ENCODE measurements at regions not wholly inside any gene's neighbourhood (a gene's known extent, or its start where the extent isn't known, plus 50 kb on each side); places are given as distances from the start of the nearest gene placed in this dataset.

DNA sequence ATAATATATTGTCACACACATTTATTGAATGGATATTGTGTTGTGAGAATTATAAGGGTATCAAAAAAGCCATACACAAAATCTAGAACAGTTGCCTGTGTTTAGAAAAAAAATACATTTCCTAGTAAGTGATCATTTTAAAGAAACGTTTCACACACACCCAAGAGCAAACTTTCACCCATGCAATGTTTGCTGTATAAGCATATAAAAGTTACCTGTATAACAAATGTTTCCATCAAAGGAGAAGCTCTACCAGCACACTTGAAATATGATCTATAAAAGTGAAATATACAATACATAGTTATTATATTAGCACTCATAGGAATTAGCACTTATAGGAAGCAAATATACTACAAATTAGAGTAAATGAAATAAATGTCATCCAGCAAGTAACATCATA lies 1098.1 kb downstream of the NCAM2 start:
- TF ChIP-seq, protein P1, sequence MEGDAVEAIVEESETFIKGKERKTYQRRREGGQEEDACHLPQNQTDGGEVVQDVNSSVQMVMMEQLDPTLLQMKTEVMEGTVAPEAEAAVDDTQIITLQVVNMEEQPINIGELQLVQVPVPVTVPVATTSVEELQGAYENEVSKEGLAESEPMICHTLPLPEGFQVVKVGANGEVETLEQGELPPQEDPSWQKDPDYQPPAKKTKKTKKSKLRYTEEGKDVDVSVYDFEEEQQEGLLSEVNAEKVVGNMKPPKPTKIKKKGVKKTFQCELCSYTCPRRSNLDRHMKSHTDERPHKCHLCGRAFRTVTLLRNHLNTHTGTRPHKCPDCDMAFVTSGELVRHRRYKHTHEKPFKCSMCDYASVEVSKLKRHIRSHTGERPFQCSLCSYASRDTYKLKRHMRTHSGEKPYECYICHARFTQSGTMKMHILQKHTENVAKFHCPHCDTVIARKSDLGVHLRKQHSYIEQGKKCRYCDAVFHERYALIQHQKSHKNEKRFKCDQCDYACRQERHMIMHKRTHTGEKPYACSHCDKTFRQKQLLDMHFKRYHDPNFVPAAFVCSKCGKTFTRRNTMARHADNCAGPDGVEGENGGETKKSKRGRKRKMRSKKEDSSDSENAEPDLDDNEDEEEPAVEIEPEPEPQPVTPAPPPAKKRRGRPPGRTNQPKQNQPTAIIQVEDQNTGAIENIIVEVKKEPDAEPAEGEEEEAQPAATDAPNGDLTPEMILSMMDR (IDR thresholded peaks at IDR 0.05; ENCODE audit: unreplicated experiment): no peak
- Mint-ChIP-seq H3K9me3 (ENCODE audit: low read depth) (no peaks in the 10 kb centered on the region), H3K4me3 (ENCODE audit: low read depth) (no peak overlapping the region), H3K27ac (no peak overlapping the region), H3K27me3 (no peaks in the 10 kb centered on the region), H3K4me1 (ENCODE audit: low read depth) (no peaks in the 10 kb centered on the region), H3K36me3 (ENCODE audit: insufficient read depth) (no peaks in the 10 kb centered on the region)
- DNase-seq (ENCODE audit: low spot score, unreplicated experiment): no peak

DNA sequence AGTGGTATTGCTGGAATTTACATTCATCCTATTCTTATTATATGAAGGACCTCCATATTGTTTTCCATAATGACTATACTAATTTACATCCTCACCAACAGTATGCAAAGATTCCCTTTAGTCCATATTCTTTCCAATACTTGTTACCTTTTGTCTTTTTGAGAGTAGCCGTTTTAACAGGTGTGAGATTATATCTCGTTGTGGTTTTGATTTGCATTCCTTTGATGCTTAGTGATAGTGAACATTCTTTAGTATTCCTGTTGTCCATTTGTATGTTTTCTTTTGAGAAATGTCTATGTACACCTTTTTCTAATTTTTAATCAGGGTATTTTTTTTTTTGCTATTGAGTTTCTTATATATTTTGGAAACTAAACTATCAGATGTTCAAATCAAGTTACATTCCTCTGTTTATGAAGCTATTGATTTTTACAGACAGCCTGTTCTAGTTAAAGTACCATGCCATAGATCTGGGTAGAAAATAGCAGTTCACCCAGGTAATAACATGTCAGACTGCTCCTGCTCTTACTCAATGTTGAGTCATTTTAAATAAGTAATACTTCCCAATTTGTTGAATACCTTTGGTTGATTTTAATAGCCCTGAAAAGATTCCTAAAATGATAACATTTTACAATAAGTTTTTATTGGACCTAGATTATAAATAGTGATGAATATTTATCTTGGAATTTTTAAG lies 1108.7 kb downstream of the NCAM2 start:
- Mint-ChIP-seq H3K27ac (no peak overlapping the region), H3K4me1 (ENCODE audit: low read depth) (no peaks in the 10 kb centered on the region), H3K36me3 (ENCODE audit: insufficient read depth) (no peaks in the 10 kb centered on the region), H3K4me3 (ENCODE audit: low read depth) (no peak overlapping the region), H3K27me3 (no peaks in the 10 kb centered on the region), H3K9me3 (ENCODE audit: low read depth) (peaks cover 3% of the 10 kb centered on the region)
- TF ChIP-seq, protein P1 (IDR thresholded peaks at IDR 0.05; ENCODE audit: unreplicated experiment): no peak
- DNase-seq (ENCODE audit: low spot score, unreplicated experiment): no peak

DNA sequence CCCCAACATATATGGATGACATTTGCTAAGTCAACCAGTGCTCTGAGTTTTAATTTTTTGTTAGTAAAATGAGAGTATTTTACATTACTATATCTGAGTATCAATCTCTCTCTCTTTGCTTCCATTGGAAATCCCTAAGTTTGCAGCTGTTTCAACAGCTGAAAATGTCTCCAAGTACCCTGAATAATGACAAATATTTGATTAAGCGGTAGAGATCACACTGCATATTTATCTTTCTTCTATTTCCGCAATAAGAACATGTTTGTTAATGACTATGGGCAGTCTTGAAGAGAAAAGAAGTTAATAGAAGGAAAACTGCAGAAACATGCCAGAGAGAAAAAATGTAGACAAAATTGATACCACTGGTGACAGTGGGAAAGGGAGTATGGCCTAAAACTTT lies 1117.5 kb downstream of the NCAM2 start:
- Mint-ChIP-seq H3K27ac (no peak overlapping the region), H3K27me3 (no peaks in the 10 kb centered on the region), H3K4me1 (ENCODE audit: low read depth) (peaks cover 2% of the 10 kb centered on the region)

DNA sequence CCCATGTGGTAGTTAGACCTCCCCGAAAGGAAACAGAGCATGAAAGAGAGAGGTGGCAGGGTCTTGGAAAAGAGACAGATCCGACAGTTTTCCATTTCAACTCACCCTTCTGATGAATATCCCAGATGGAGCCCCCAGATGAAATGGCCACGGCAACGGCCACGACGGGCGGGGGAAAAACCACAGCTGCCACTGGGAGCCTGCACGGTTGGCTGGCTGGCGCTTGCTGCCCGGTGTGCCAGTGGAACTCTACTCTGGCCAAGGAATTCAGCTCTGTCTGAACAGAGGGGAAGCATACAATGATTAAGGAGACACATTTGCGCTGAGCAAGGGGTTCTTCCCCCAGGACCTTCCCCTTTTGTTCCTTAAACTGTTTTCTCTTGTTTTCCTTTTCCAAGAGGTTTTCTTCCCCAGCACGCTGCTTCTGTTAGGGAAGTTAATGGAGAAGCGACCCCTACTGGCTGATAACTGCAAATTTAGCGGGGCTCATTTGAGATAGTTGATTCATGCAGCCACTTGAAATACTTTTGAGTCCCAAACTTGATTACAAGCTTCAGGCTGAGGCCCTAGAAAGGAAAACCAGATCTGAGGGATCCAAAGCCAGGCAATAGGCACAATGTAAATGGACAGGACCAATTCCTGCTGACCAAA lies 1122.5 kb downstream of the NCAM2 start:
- DNase-seq (ENCODE audit: low spot score, unreplicated experiment): no peak
- TF ChIP-seq, protein P1 (IDR thresholded peaks at IDR 0.05; ENCODE audit: unreplicated experiment): peak; percentile 45
- H3K27ac Mint-ChIP-seq: no peak overlapping the region

More for the DNA sequence above, 1117.5 kb downstream of the NCAM2 start:
- Mint-ChIP-seq H3K9me3 (ENCODE audit: low read depth) (no peaks in the 10 kb centered on the region), H3K36me3 (ENCODE audit: insufficient read depth) (no peaks in the 10 kb centered on the region), H3K4me3 (ENCODE audit: low read depth) (no peak overlapping the region)
- no peak for DNase-seq (ENCODE audit: low spot score, unreplicated experiment)
- TF ChIP-seq, protein P1 (IDR thresholded peaks at IDR 0.05; ENCODE audit: unreplicated experiment): no peak

DNA sequence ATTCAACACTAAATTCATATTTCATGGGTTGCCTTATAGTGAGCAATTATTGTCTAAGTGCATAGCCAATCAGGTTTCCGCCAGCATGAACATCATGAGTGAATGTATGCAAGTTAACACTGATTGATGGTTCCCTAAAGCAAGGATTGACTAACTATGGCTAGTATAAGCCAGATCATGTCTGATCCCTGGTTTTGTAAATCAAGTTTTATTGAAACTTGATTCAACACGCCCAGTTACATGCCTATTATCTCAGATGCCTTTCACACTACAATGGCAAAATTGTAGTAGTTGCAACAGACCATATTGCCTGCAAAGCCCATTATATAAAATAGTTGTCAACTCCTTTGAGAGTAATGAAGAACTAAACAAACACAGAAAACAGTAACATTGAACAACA lies 1127.4 kb downstream of the NCAM2 start:
- Mint-ChIP-seq H3K27ac (no peak overlapping the region), H3K9me3 (ENCODE audit: low read depth) (peaks cover 7% of the 10 kb centered on the region), H3K27me3 (no peaks in the 10 kb centered on the region), H3K4me1 (ENCODE audit: low read depth) (no peaks in the 10 kb centered on the region), H3K4me3 (ENCODE audit: low read depth) (no peak overlapping the region), H3K36me3 (ENCODE audit: insufficient read depth) (no peaks in the 10 kb centered on the region)
- TF ChIP-seq, protein P1 (IDR thresholded peaks at IDR 0.05; ENCODE audit: unreplicated experiment): no peak
- DNase-seq (ENCODE audit: low spot score, unreplicated experiment): no peak

More for the DNA sequence above, 1122.5 kb downstream of the NCAM2 start:
- Mint-ChIP-seq H3K36me3 (ENCODE audit: insufficient read depth) (no peaks in the 10 kb centered on the region), H3K4me3 (ENCODE audit: low read depth) (no peak overlapping the region), H3K9me3 (ENCODE audit: low read depth) (peaks cover 7% of the 10 kb centered on the region), H3K27me3 (no peaks in the 10 kb centered on the region), H3K4me1 (ENCODE audit: low read depth) (peaks cover under 1% of the 10 kb centered on the region)

Measured in progenitor cell of endocrine pancreas (in vitro differentiated cells).